Loucy (cell line): ENCODE measurements at regions not wholly inside any gene's neighbourhood (a gene's known extent, or its start where the extent isn't known, plus 50 kb on each side); places are given as distances from the start of the nearest gene placed in this dataset.

ENCODE experiments used
- EZH2phosphoT487 ChIP-seq: fragments of 200-600 bp; IDR thresholded peaks from 2 replicates; pipeline ENCODE4 v1.6.1; 2018; ENCODE audit warnings: antibody characterized with exemption, mild to moderate bottlenecking, moderate library complexity, borderline replicate concordance
- TF ChIP-seq, protein P1 (sequence below): fragments of 200-600 bp; sonication (generic); conservative IDR thresholded peaks from 2 replicates; pipeline ENCODE4 v1.5.1; 2014; ENCODE audit warnings: mild to moderate bottlenecking, antibody characterized with exemption, low read length

- TF ChIP-seq, protein P1, sequence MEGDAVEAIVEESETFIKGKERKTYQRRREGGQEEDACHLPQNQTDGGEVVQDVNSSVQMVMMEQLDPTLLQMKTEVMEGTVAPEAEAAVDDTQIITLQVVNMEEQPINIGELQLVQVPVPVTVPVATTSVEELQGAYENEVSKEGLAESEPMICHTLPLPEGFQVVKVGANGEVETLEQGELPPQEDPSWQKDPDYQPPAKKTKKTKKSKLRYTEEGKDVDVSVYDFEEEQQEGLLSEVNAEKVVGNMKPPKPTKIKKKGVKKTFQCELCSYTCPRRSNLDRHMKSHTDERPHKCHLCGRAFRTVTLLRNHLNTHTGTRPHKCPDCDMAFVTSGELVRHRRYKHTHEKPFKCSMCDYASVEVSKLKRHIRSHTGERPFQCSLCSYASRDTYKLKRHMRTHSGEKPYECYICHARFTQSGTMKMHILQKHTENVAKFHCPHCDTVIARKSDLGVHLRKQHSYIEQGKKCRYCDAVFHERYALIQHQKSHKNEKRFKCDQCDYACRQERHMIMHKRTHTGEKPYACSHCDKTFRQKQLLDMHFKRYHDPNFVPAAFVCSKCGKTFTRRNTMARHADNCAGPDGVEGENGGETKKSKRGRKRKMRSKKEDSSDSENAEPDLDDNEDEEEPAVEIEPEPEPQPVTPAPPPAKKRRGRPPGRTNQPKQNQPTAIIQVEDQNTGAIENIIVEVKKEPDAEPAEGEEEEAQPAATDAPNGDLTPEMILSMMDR: no peak
- no peak for TF ChIP-seq EZH2phosphoT487
Observed at GRCh38 chr3:86787091-86787490, 203.9 kb downstream of the VGLL3 start.
